SU-DHL-6 (cell line): ENCODE measurements at regions not wholly inside any gene's neighbourhood (a gene's known extent, or its start where the extent isn't known, plus 50 kb on each side); places are given as distances from the start of the nearest gene placed in this dataset.

Source experiments
- H2AFZ ChIP-seq: fragments of 200-600 bp; sonication (generic); 2 replicates; pipeline ENCODE4 v1.6.1; 2014; ENCODE audit warnings: low read depth, mild to moderate bottlenecking, moderate library complexity, mixed read lengths, antibody characterized with exemption, low read length; ENCODE audit not compliant: severe bottlenecking
- H3F3A ChIP-seq: fragments of 200-600 bp; shearing (Covaris generic); 2 replicates; pipeline ENCODE4 v1.6.0; 2016; ENCODE audit warnings: antibody characterized with exemption, mild to moderate bottlenecking; ENCODE audit not compliant: insufficient read depth
- H3K27ac ChIP-seq: fragments of 200-600 bp; sonication (generic); 2 replicates; pipeline ENCODE4 v1.5.1; 2016; ENCODE audit warnings: low read depth, mild to moderate bottlenecking, low read length, moderate library complexity, mixed read lengths
- H3K27me3 ChIP-seq: fragments of 200-600 bp; sonication (generic), shearing (Covaris generic); 2 replicates; pipeline ENCODE4 v1.6.0; 2014; ENCODE audit warnings: mild to moderate bottlenecking, low read length
- H3K36me3 ChIP-seq: fragments of 200-600 bp; sonication (generic); 2 replicates; pipeline ENCODE4 v1.6.1; 2014; ENCODE audit warnings: mild to moderate bottlenecking, low read length, mixed read lengths
- H3K4me2 ChIP-seq: fragments of 300-600, 200-600 bp; shearing (Covaris generic), sonication (generic); 2 replicates; pipeline ENCODE4 v1.6.0; 2014; ENCODE audit warnings: low read length, low read depth, mild to moderate bottlenecking; ENCODE audit not compliant: poor library complexity, severe bottlenecking
- H3K4me3 ChIP-seq: fragments of 200-600 bp; sonication (generic); 2 replicates; pipeline ENCODE4 v1.5.1; 2014; ENCODE audit warnings: antibody characterized with exemption, low read length, mild to moderate bottlenecking, mixed read lengths; ENCODE audit not compliant: insufficient read depth, poor library complexity, severe bottlenecking
- H3K79me2 ChIP-seq: fragments of 200-600 bp; sonication (generic); 2 replicates; pipeline ENCODE4 v1.6.1; 2014; ENCODE audit warnings: mild to moderate bottlenecking, low read length, moderate library complexity; ENCODE audit not compliant: insufficient read depth
- H3K9ac ChIP-seq: fragments of 200-600 bp; sonication (generic); 2 replicates; pipeline ENCODE4 v1.7.0; 2014; ENCODE audit warnings: mild to moderate bottlenecking, low read length
- H3K9me2 ChIP-seq: fragments of 200-600 bp; sonication (generic); replicated peaks from 2 replicates; pipeline ENCODE4 v1.6.1; 2014; ENCODE audit warnings: low read length; ENCODE audit not compliant: insufficient read depth
- H3K9me3 ChIP-seq: fragments of 200-600 bp; sonication (generic); 2 replicates; pipeline ENCODE4 v1.6.1; 2014; ENCODE audit warnings: low read length, mixed read lengths; ENCODE audit not compliant: insufficient read depth
- H4K20me1 ChIP-seq: fragments of 200-600 bp; sonication (generic); 2 replicates; pipeline ENCODE4 v1.6.1; 2014; ENCODE audit warnings: low read depth, mild to moderate bottlenecking, antibody characterized with exemption, low read length, moderate library complexity, mixed read lengths
- CTCF ChIP-seq: fragments of 200-600 bp; sonication (generic); IDR thresholded peaks from one replicate; pipeline ENCODE4 v1.5.1; 2017; ENCODE audit warnings: antibody characterized with exemption, mild to moderate bottlenecking, low read length, moderate library complexity; ENCODE audit not compliant: insufficient read depth, poor library complexity, severe bottlenecking
- EZH2phosphoT487 ChIP-seq: fragments of 200-600 bp; sonication (generic), shearing (Covaris generic); conservative IDR thresholded peaks from 2 replicates; pipeline ENCODE4 v1.6.1; 2018; ENCODE audit warnings: mild to moderate bottlenecking, antibody characterized with exemption, low read length, moderate library complexity, mixed read lengths

DNA sequence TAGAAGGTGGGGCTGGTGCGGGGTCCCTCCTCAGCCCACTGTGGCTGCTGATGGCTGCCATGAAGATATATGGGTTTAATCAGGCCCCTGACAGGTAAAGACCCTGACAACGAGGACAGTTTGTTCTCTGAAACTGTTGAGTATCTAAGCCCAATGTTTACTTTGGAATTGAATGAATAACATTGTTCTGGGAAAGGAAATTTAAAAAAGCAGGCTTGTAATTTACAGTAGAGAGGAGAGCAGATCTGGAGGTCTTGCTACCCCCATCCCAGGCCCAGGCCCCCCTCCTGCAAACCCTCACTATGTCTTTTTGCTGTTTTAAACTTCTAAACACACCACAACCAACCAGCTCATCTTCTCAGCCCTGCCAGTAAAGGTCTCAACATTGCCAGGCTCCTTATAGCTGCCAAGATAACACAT lies 171.3 kb downstream of the CDC5L start:
- Histone ChIP-seq H3K4me3 (no peak overlapping the region), H3K27ac (no peak overlapping the region), H3K27me3 (no peaks in the 10 kb centered on the region), H3K9ac (no peak overlapping the region), H2AFZ (no peak overlapping the region), H3K36me3 (no peaks in the 10 kb centered on the region), H3K4me2 (no peak overlapping the region), H3K79me2 (no peaks in the 10 kb centered on the region), H3K9me2 (no peaks in the 10 kb centered on the region), H3F3A (no peaks in the 10 kb centered on the region), H4K20me1 (no peaks in the 10 kb centered on the region), H3K9me3 (no peaks in the 10 kb centered on the region)
- TF ChIP-seq EZH2phosphoT487 (no peak), CTCF (no peak)

DNA sequence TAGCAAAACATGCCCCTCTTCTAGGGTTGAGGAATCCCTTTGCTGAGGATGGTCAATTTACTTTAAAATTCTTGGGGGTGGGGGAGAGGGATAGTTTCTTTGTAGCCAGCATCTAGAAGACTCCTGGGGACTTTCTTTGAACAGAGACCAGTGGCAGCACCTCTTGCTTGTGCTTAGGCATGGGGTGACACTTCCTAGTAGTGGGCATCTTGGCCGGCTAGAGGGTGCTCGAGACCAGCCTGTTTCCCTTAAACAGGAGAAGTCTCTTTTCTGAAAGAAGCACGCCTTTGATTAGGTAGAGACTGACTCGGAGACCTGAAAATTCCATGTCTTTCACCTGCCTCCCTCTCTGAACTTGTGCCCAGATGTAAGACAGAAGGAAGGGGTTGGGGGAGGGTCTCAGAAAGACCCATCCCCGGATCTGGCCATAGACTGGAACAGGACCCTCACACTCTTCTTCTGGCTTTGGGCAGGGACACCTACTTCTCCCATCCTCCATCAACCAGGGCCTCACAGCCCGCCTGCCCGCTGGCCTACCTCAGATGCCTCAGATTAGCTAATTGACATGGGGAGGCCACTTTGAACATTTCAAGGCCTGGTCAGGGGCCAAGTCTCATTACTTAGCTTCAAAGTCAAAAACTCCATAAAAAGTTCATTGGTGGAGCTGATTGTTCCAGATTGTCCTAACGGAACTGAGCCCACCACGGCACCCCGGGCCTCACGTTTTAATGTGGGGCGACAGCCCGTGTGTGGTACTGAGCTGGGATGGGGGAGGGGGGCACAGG lies 172.2 kb downstream of the CDC5L start:
- Histone ChIP-seq H3F3A (no peaks in the 10 kb centered on the region), H3K79me2 (no peaks in the 10 kb centered on the region), H3K9ac (no peak overlapping the region), H3K27me3 (no peaks in the 10 kb centered on the region), H3K27ac (no peak overlapping the region), H3K4me2 (no peak overlapping the region), H4K20me1 (no peaks in the 10 kb centered on the region), H3K4me3 (no peak overlapping the region), H2AFZ (no peak overlapping the region), H3K9me2 (no peaks in the 10 kb centered on the region), H3K36me3 (no peaks in the 10 kb centered on the region), H3K9me3 (no peaks in the 10 kb centered on the region)
- TF ChIP-seq CTCF (no peak), EZH2phosphoT487 (no peak)

DNA sequence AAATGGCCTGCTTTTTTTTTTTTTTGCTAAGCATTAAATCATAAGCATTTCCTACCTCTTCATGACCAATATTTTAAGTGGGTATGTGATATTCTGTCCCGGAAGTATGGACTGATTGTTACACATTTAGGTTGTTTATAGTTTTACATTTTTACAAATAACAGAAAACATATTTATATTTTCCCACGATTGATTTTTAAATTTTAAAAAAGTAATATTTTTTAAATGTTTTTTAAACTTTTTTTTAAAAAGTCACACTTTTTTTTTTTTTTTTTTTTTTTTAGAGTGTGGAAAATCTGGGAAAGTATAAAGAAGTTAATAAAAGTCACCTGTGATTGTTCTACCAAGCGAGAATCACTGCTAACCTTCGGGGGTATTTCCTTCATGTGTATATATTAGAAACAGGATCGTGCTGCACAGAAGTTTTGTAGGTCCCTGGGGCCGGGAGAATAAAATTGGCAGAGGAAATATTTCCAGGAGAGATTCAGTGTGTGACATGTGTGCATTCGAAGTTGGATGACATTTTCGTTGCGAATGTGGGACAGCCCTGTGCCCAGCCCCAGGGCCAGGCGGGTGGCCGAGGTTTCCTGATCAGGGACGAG lies 173.1 kb downstream of the CDC5L start:
- no peaks in the 10 kb centered on the region for H3K79me2 ChIP-seq
- H3K27ac ChIP-seq = no peak overlapping the region

More for the DNA sequence above, 173.1 kb downstream of the CDC5L start:
- no peak overlapping the region for H3K4me3 ChIP-seq
- no peaks in the 10 kb centered on the region for H3K27me3 ChIP-seq
- no peaks in the 10 kb centered on the region for H4K20me1 ChIP-seq
- H3K4me2 ChIP-seq = no peak overlapping the region
- H3K9me3 ChIP-seq = no peaks in the 10 kb centered on the region
- TF ChIP-seq CTCF (no peak), EZH2phosphoT487 (no peak)
- no peaks in the 10 kb centered on the region for H3K36me3 ChIP-seq
- no peak overlapping the region for H3K9ac ChIP-seq
- H3K9me2 ChIP-seq = no peaks in the 10 kb centered on the region
- no peak overlapping the region for H2AFZ ChIP-seq
- H3F3A ChIP-seq = no peaks in the 10 kb centered on the region
